Activated CD8-positive, alpha-beta memory T cell treated with anti-CD3 and anti-CD28 coated beads, Interleukin-2, amount 10 ng/mL, durations not matched to agents 7 days and 5 days (primary cell): ENCODE measurements at regions not wholly inside any gene's neighbourhood (a gene's known extent, or its start where the extent isn't known, plus 50 kb on each side); places are given as distances from the start of the nearest gene placed in this dataset.

Source experiments
- ATAC-seq: fragments of 150-1000 bp; cut with Tn5 transposase; one replicate; pipeline ENCODE4 v1.10.0; 2021; ENCODE audit warnings: moderate library complexity
- CTCF ChIA-PET: fragments of 350-600 bp; sonication (Branson Sonifier 250); formaldehyde crosslinking; loops from one replicate; lab custom pipeline; 2021; ENCODE audit warnings: antibody characterized with exemption; lab: Charles Lee
- DNase-seq: peaks from one replicate; pipeline ENCODE4 v3.0.0-alpha.2; 2020
- H3K27ac Mint-ChIP-seq: one replicate; pipeline ENCODE4 v1.8.0; 2021; ENCODE audit warnings: mild to moderate bottlenecking, mixed read lengths
- H3K27me3 Mint-ChIP-seq: one replicate; pipeline ENCODE4 v1.8.0; 2021; ENCODE audit warnings: mixed read lengths
- H3K36me3 Mint-ChIP-seq: one replicate; pipeline ENCODE4 v1.8.0; 2021; ENCODE audit warnings: mild to moderate bottlenecking, mixed read lengths
- H3K4me1 Mint-ChIP-seq: one replicate; pipeline ENCODE4 v1.8.0; 2021; ENCODE audit warnings: mixed read lengths
- H3K4me3 Mint-ChIP-seq: one replicate; pipeline ENCODE4 v1.8.0; 2021; ENCODE audit warnings: mild to moderate bottlenecking, moderate library complexity, mixed read lengths
- H3K9me3 Mint-ChIP-seq: one replicate; pipeline ENCODE4 v1.8.0; 2022; ENCODE audit warnings: low read depth, mixed read lengths

- no peaks in the 10 kb centered on the region for H3K4me1 Mint-ChIP-seq
- CTCF ChIA-PET, result no interaction called here
- no peak for ATAC-seq
- H3K36me3 Mint-ChIP-seq, result no peaks in the 10 kb centered on the region
- DNase-seq, result no peak
- no peak overlapping the region for H3K27ac Mint-ChIP-seq
- peaks cover 29% of the 10 kb centered on the region for H3K27me3 Mint-ChIP-seq
- no peak overlapping the region for H3K4me3 Mint-ChIP-seq
- no peaks in the 10 kb centered on the region for H3K9me3 Mint-ChIP-seq
These were observed 57.8 kb upstream of the LHFPL2 start for GRCh38 chr5:78706381-78706780.

- H3K36me3 Mint-ChIP-seq, result no peaks in the 10 kb centered on the region
- no peak overlapping the region for H3K27ac Mint-ChIP-seq
- DNase-seq (no peak), ATAC-seq (no peak)
- H3K4me3 Mint-ChIP-seq, result no peak overlapping the region
- H3K4me1 Mint-ChIP-seq, result no peaks in the 10 kb centered on the region
- no peaks in the 10 kb centered on the region for H3K9me3 Mint-ChIP-seq
- H3K27me3 Mint-ChIP-seq, result peaks cover 25% of the 10 kb centered on the region
- CTCF ChIA-PET, result no interaction called here
These were observed 57.3 kb upstream of the LHFPL2 start for GRCh38 chr5:78705826-78706225.

- no peaks in the 10 kb centered on the region for H3K36me3 Mint-ChIP-seq
- H3K27me3 Mint-ChIP-seq, result peaks cover 17% of the 10 kb centered on the region
- no peaks in the 10 kb centered on the region for H3K9me3 Mint-ChIP-seq
- H3K27ac Mint-ChIP-seq, result no peak overlapping the region
- no peak for ATAC-seq
- no peak overlapping the region for H3K4me3 Mint-ChIP-seq
- H3K4me1 Mint-ChIP-seq, result no peaks in the 10 kb centered on the region
- CTCF ChIA-PET, result no interaction called here
- no peak for DNase-seq
These were observed 53.3 kb upstream of the LHFPL2 start for GRCh38 chr5:78701795-78702410.

- H3K4me3 Mint-ChIP-seq, result no peak overlapping the region
- peaks cover 9% of the 10 kb centered on the region for H3K27me3 Mint-ChIP-seq
- H3K36me3 Mint-ChIP-seq, result no peaks in the 10 kb centered on the region
- CTCF ChIA-PET, result no interaction called here
- ATAC-seq (no peak), DNase-seq (no peak)
- no peaks in the 10 kb centered on the region for H3K9me3 Mint-ChIP-seq
- no peak overlapping the region for H3K27ac Mint-ChIP-seq
- H3K4me1 Mint-ChIP-seq, result no peaks in the 10 kb centered on the region
These were observed 51.1 kb upstream of the LHFPL2 start for GRCh38 chr5:78699552-78700153.

GRCh38 chr5:78698191-78698791 is 49.7 kb upstream of the LHFPL2 start:
- DNase-seq (no peak), ATAC-seq (no peak)
- Mint-ChIP-seq H3K9me3 (no peaks in the 10 kb centered on the region), H3K4me1 (no peaks in the 10 kb centered on the region), H3K27me3 (peaks cover 17% of the 10 kb centered on the region), H3K27ac (no peak overlapping the region), H3K36me3 (no peaks in the 10 kb centered on the region), H3K4me3 (no peak overlapping the region)
- CTCF ChIA-PET, result no interaction called here
